ENCODE measurements at regions not wholly inside any gene's neighbourhood (a gene's known extent, or its start where the extent isn't known, plus 50 kb on each side); places are given as distances from the start of the nearest gene placed in this dataset.

- DNase-seq (ENCODE audit: low spot score) = no peak
- no TSS peak for BruUV-seq (replicated peaks)
- Histone ChIP-seq H3K36me3 (replicated peaks in 1 of 2; ENCODE audit: control insufficient read depth in 1 of 2, insufficient read depth in 2 of 2, low read length in 2 of 2) (no peaks in the 10 kb centered on the region), H3K4me3 (replicated peaks in 1 of 3; ENCODE audit: insufficient read depth in 1 of 3, low read depth in 2 of 3, low read length in 3 of 3) (no peak overlapping the region), H3K9ac (ENCODE audit: insufficient read depth, low read depth, low read length) (no peak overlapping the region), H4K20me1 (ENCODE audit: insufficient read depth, low read length) (no peaks in the 10 kb centered on the region), H3K4me2 (ENCODE audit: low read depth, low read length) (no peak overlapping the region), H3K27me3 (ENCODE audit: control insufficient read depth in 1 of 2, insufficient read depth in 2 of 2, low read length in 2 of 2) (no peaks in the 10 kb centered on the region), H3K27ac (ENCODE audit: extremely low read length, insufficient read depth, low read length) (no peak overlapping the region), H2AFZ (ENCODE audit: low read length) (no peak overlapping the region), H3K9me3 (ENCODE audit: low read length) (no peaks in the 10 kb centered on the region), H3K4me1 (ENCODE audit: insufficient read depth, low read length) (no peaks in the 10 kb centered on the region), H3K79me2 (ENCODE audit: insufficient read depth, low read length) (no peaks in the 10 kb centered on the region)
- FAIRE-seq = no peak
- ChIA-PET CTCF (ENCODE audit: low intra/inter-chr PET ratio, low total read pairs) (no interaction called here), POLR2A (no interaction called here)
- 3% methylated on average over 2 of the region's 2 CpGs for WGBS (ENCODE audit: low lambda C conversion rate)
- intact Hi-C loops (cut with micrococcal nuclease; ENCODE audit: unreplicated experiment) = no loop called here
- no peak for ATAC-seq
- in situ Hi-C loops (cut with HindIII; ENCODE audit: extremely low pct_ligation_motif_present, low pct_unique_long_range_greater_than_20kb) = no loop called here
- TF ChIP-seq PHF8 (CRISPR knock-in tag; IDR thresholded peaks at IDR 0.05) (no peak), BRCA1 (CRISPR knock-in tag; IDR thresholded peaks at IDR 0.05) (no peak), ARNT (IDR thresholded peaks at IDR 0.05) (no peak), ZNF598 (CRISPR knock-in tag; IDR thresholded peaks at IDR 0.05; ENCODE audit: borderline replicate concordance) (no peak), TBX3 (IDR thresholded peaks at IDR 0.05; ENCODE audit: borderline replicate concordance) (no peak), HMG20A (CRISPR knock-in tag; IDR thresholded peaks at IDR 0.05; ENCODE audit: borderline replicate concordance) (no peak), LCORL (IDR thresholded peaks at IDR 0.05) (no peak), LCORL (CRISPR knock-in tag; IDR thresholded peaks at IDR 0.05) (no peak), ZNF567 (CRISPR knock-in tag; IDR thresholded peaks at IDR 0.05; ENCODE audit: borderline replicate concordance) (no peak), NAIF1 (CRISPR knock-in tag; IDR thresholded peaks at IDR 0.05; ENCODE audit: borderline replicate concordance) (no peak), ZNF280D (CRISPR knock-in tag; IDR thresholded peaks at IDR 0.05) (no peak), ZNF839 (CRISPR knock-in tag; IDR thresholded peaks at IDR 0.05; ENCODE audit: borderline replicate concordance) (no peak), CREB1 (IDR thresholded peaks at IDR 0.05) (no peak), CREB1 (CRISPR knock-in tag; IDR thresholded peaks at IDR 0.05) (no peak), ZNF782 (CRISPR knock-in tag; IDR thresholded peaks at IDR 0.05; ENCODE audit: borderline replicate concordance) (no peak), ZNF282 (IDR thresholded peaks at IDR 0.05; ENCODE audit: partially characterized antibody) (no peak), HBP1 (CRISPR knock-in tag; IDR thresholded peaks at IDR 0.05; ENCODE audit: low read depth) (no peak), ZNF253 (CRISPR knock-in tag; IDR thresholded peaks at IDR 0.05; ENCODE audit: borderline replicate concordance) (no peak), ZNF430 (CRISPR knock-in tag; IDR thresholded peaks at IDR 0.05) (no peak), ZFP37 (CRISPR knock-in tag; IDR thresholded peaks at IDR 0.05; ENCODE audit: borderline replicate concordance) (no peak), ZNF17 (CRISPR knock-in tag; IDR thresholded peaks at IDR 0.05) (no peak)
These were observed 211.2 kb upstream of the AVPR1A start for GRCh38 chr12:63362166-63362565.

Data from HepG2 (cell line).